ENCODE measurements at regions not wholly inside any gene's neighbourhood (a gene's known extent, or its start where the extent isn't known, plus 50 kb on each side); places are given as distances from the start of the nearest gene placed in this dataset.

DNA sequence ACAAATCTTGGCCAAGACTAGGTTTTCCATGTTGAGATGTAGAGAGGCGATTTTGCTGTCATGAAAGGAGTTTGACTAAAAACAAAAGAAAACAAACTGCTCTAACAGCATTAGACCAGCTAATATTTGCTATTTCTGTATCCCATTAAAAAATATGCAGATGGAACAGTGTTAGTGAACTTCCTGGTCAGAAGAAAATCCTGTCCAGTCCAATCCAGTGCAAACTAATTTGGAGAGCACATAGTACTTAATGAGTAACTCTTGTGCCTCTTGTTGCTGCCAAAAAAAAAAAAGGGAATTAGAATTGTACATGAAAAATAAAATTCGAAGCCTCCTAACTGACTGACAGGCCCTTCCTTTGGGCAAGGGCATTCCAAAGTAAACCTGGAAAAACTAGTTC, 298.8 kb downstream of the ETNK1 start:
- no CpG with 5 or more reads among the region's 2 CpGs for WGBS (ENCODE audit: insufficient coverage)
- Histone ChIP-seq H4K20me1 (ENCODE audit: control insufficient read depth, insufficient read depth, low read length, poor library complexity, severe bottlenecking) (no peaks in the 10 kb centered on the region), H2AFZ (ENCODE audit: insufficient read depth, low read depth, low read length, poor library complexity, severe bottlenecking) (no peak overlapping the region), H3K4me3 (ENCODE audit: control extremely low read depth in 1 of 5, extremely low read depth in 1 of 5, insufficient read depth in 1 of 5, low read depth in 2 of 5, low read length in 4 of 5) (no peak overlapping the region), H3K27me3 (replicated peaks in 1 of 4; ENCODE audit: control extremely low read depth in 1 of 4, control insufficient read depth in 3 of 4, insufficient read depth in 4 of 4, low read length in 3 of 4) (no peaks in the 10 kb centered on the region), H3K36me3 (replicated peaks in 1 of 2; ENCODE audit: control extremely low read depth in 1 of 2, control insufficient read depth in 1 of 2, extremely low read depth in 1 of 2, insufficient read depth in 2 of 2, low read length in 1 of 2) (no peaks in the 10 kb centered on the region), H3K79me2 (ENCODE audit: control insufficient read depth, insufficient read depth, low read length) (no peaks in the 10 kb centered on the region), H3K9me3 (ENCODE audit: control extremely low read depth in 1 of 3, control insufficient read depth in 2 of 3, insufficient read depth in 1 of 3, low read length in 2 of 3) (no peaks in the 10 kb centered on the region), H3K4me1 (ENCODE audit: control insufficient read depth in 2 of 2, insufficient read depth in 2 of 2, low read length in 2 of 2) (no peaks in the 10 kb centered on the region), H3K4me2 (replicated peaks; ENCODE audit: low read depth, low read length, poor library complexity, severe bottlenecking) (no peak overlapping the region), H3K9ac (ENCODE audit: low read length) (no peak overlapping the region), H3K27ac (ENCODE audit: low read length in 2 of 2) (no peak overlapping the region)
- no peaks in the 10 kb centered on the region for H3K9me3 Mint-ChIP-seq (ENCODE audit: insufficient read depth)
- TF ChIP-seq, protein P1, sequence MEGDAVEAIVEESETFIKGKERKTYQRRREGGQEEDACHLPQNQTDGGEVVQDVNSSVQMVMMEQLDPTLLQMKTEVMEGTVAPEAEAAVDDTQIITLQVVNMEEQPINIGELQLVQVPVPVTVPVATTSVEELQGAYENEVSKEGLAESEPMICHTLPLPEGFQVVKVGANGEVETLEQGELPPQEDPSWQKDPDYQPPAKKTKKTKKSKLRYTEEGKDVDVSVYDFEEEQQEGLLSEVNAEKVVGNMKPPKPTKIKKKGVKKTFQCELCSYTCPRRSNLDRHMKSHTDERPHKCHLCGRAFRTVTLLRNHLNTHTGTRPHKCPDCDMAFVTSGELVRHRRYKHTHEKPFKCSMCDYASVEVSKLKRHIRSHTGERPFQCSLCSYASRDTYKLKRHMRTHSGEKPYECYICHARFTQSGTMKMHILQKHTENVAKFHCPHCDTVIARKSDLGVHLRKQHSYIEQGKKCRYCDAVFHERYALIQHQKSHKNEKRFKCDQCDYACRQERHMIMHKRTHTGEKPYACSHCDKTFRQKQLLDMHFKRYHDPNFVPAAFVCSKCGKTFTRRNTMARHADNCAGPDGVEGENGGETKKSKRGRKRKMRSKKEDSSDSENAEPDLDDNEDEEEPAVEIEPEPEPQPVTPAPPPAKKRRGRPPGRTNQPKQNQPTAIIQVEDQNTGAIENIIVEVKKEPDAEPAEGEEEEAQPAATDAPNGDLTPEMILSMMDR (IDR thresholded peaks at IDR 0.05) = no peak
- no peak for TF ChIP-seq EZH2 (IDR thresholded peaks at IDR 0.05; ENCODE audit: borderline replicate concordance, insufficient read depth, low read depth, low read length, poor library complexity, severe bottlenecking)
- ChIA-PET POLR2A (no interaction called here), CTCF (no interaction called here)
- no peaks in the 10 kb centered on the region for H3K4me1 Mint-ChIP-seq
- no peak for ATAC-seq (ENCODE audit: low read depth)
- DNase-seq = no peak
- intact Hi-C loops (cut with micrococcal nuclease) = no loop called here
- no peak overlapping the region for H3K27ac Mint-ChIP-seq
- no peak overlapping the region for H3K4me3 Mint-ChIP-seq
- no peaks in the 10 kb centered on the region for H3K27me3 Mint-ChIP-seq

GRCh38 chr12:22924391-22924790, 299.4 kb downstream of the ETNK1 start:
- H3K36me3 ChIP-seq (replicated peaks in 1 of 2; ENCODE audit: control extremely low read depth in 1 of 2, control insufficient read depth in 1 of 2, extremely low read depth in 1 of 2, insufficient read depth in 2 of 2, low read length in 1 of 2) = no peaks in the 10 kb centered on the region
- H3K79me2 ChIP-seq (ENCODE audit: control insufficient read depth, insufficient read depth, low read length) = no peaks in the 10 kb centered on the region
- no peak for TF ChIP-seq EZH2 (IDR thresholded peaks at IDR 0.05; ENCODE audit: borderline replicate concordance, insufficient read depth, low read depth, low read length, poor library complexity, severe bottlenecking)
- TF ChIP-seq, protein P1 (IDR thresholded peaks at IDR 0.05) = no peak
- no peaks in the 10 kb centered on the region for H3K27me3 ChIP-seq (replicated peaks in 1 of 4; ENCODE audit: control extremely low read depth in 1 of 4, control insufficient read depth in 3 of 4, insufficient read depth in 4 of 4, low read length in 3 of 4)
- H2AFZ ChIP-seq (ENCODE audit: insufficient read depth, low read depth, low read length, poor library complexity, severe bottlenecking) = no peak overlapping the region
- H3K4me1 ChIP-seq (ENCODE audit: control insufficient read depth in 2 of 2, insufficient read depth in 2 of 2, low read length in 2 of 2) = no peaks in the 10 kb centered on the region
- intact Hi-C loops (cut with micrococcal nuclease) = no loop called here
- CTCF ChIA-PET = no interaction called here
- H4K20me1 ChIP-seq (ENCODE audit: control insufficient read depth, insufficient read depth, low read length, poor library complexity, severe bottlenecking) = no peaks in the 10 kb centered on the region
- H3K4me2 ChIP-seq (replicated peaks; ENCODE audit: low read depth, low read length, poor library complexity, severe bottlenecking) = no peak overlapping the region
- no peak overlapping the region for H3K4me3 Mint-ChIP-seq
- no peak overlapping the region for H3K27ac Mint-ChIP-seq
- POLR2A ChIA-PET = no interaction called here
- no peak overlapping the region for H3K27ac ChIP-seq (ENCODE audit: low read length in 2 of 2)
- WGBS (ENCODE audit: insufficient coverage) = no CpG with 5 or more reads among the region's 2 CpGs
- DNase-seq (no peak), ATAC-seq (ENCODE audit: low read depth) (no peak)
- no peak overlapping the region for H3K4me3 ChIP-seq (ENCODE audit: control extremely low read depth in 1 of 5, extremely low read depth in 1 of 5, insufficient read depth in 1 of 5, low read depth in 2 of 5, low read length in 4 of 5)
- no peaks in the 10 kb centered on the region for H3K4me1 Mint-ChIP-seq
- H3K9me3 ChIP-seq (ENCODE audit: control extremely low read depth in 1 of 3, control insufficient read depth in 2 of 3, insufficient read depth in 1 of 3, low read length in 2 of 3) = no peaks in the 10 kb centered on the region
- H3K27me3 Mint-ChIP-seq = peaks cover under 1% of the 10 kb centered on the region
- H3K9ac ChIP-seq (ENCODE audit: low read length) = no peak overlapping the region
- H3K9me3 Mint-ChIP-seq (ENCODE audit: insufficient read depth) = no peaks in the 10 kb centered on the region

Measured in B cell (primary cell).